COLO829 (cell line): ENCODE measurements at regions not wholly inside any gene's neighbourhood (a gene's known extent, or its start where the extent isn't known, plus 50 kb on each side); places are given as distances from the start of the nearest gene placed in this dataset.
"Not testable (repeated sequence)": the region's sequence is repeated elsewhere in the genome, so short reads cannot be mapped to it uniquely, and the experiment has no call there.

Experiments used
- DNase-seq: peaks from one replicate; pipeline ENCODE4 v3.0.0; 2012; ENCODE audit warnings: low spot score

GRCh38 chr21:35571910-35572309 lies 488.4 kb downstream of the SETD4 start:
- no peak for DNase-seq

- DNase-seq = no peak
These were observed 491.7 kb downstream of the SETD4 start for GRCh38 chr21:35568643-35569042.

GRCh38 chr21:35566874-35567273 lies 493.5 kb downstream of the SETD4 start:
- DNase-seq = no peak

GRCh38 chr21:35565204-35565611 lies 495.1 kb downstream of the SETD4 start:
- DNase-seq = peak; percentile 89

GRCh38 chr21:35563885-35564451 lies 496.4 kb downstream of the SETD4 start:
- peak; percentile 92 for DNase-seq

GRCh38 chr21:35562876-35563275 lies 497.4 kb downstream of the SETD4 start:
- DNase-seq = no peak

- DNase-seq = no peak
These were observed 499.2 kb downstream of the SETD4 start for GRCh38 chr21:35561116-35561515.

- no peak for DNase-seq
These were observed 500.5 kb downstream of the SETD4 start for GRCh38 chr21:35559829-35560225.

- no peak for DNase-seq
These were observed 501.0 kb downstream of the SETD4 start for GRCh38 chr21:35559128-35559828.

- DNase-seq = no peak
These were observed 503.8 kb downstream of the SETD4 start for GRCh38 chr21:35556536-35556935.

- DNase-seq = not testable (repeated sequence)
These were observed 503.4 kb upstream of the RUNX1 start for GRCh38 chr21:35552483-35552882.

- no peak for DNase-seq
These were observed 500.0 kb upstream of the RUNX1 start for GRCh38 chr21:35548904-35549615.

GRCh38 chr21:35547946-35548774 lies 499.1 kb upstream of the RUNX1 start:
- no peak for DNase-seq

GRCh38 chr21:35543746-35544145 lies 494.6 kb upstream of the RUNX1 start:
- DNase-seq = no peak

GRCh38 chr21:35540950-35541638 lies 492.0 kb upstream of the RUNX1 start:
- DNase-seq = no peak

- DNase-seq = no peak
These were observed 489.3 kb upstream of the RUNX1 start for GRCh38 chr21:35538386-35538785.

GRCh38 chr21:35537604-35538003 lies 488.5 kb upstream of the RUNX1 start:
- no peak for DNase-seq

GRCh38 chr21:35533893-35534292 lies 484.8 kb upstream of the RUNX1 start:
- no peak for DNase-seq

GRCh38 chr21:35530766-35531165 lies 481.7 kb upstream of the RUNX1 start:
- no peak for DNase-seq

GRCh38 chr21:35529171-35529863 lies 480.2 kb upstream of the RUNX1 start:
- no peak for DNase-seq
